ACC112 (cell line): ENCODE measurements at regions not wholly inside any gene's neighbourhood (a gene's known extent, or its start where the extent isn't known, plus 50 kb on each side); places are given as distances from the start of the nearest gene placed in this dataset.

Experiments
- H2AFZ ChIP-seq: fragments of 200-600 bp; sonication (generic); one replicate; pipeline ENCODE4 v1.6.0; 2017; ENCODE audit warnings: antibody characterized with exemption, low read length; ENCODE audit not compliant: unreplicated experiment
- H3K27ac ChIP-seq: fragments of 200-600 bp; sonication (generic); 2 replicates; pipeline ENCODE4 v1.5.1; 2014; ENCODE audit warnings: low read depth, mild to moderate bottlenecking, antibody characterized with exemption, low read length, moderate library complexity
- H3K27me3 ChIP-seq: fragments of 200-600 bp; sonication (generic); 2 replicates; pipeline ENCODE4 v1.6.1; 2014; ENCODE audit warnings: mild to moderate bottlenecking, antibody characterized with exemption, low read length, moderate library complexity, mixed read lengths; ENCODE audit not compliant: insufficient read depth
- H3K36me3 ChIP-seq: fragments of 200-600 bp; sonication (generic); 2 replicates; pipeline ENCODE4 v1.6.1; 2016; ENCODE audit warnings: mild to moderate bottlenecking, antibody characterized with exemption, low read length, moderate library complexity, mixed read lengths; ENCODE audit not compliant: insufficient read depth
- H3K4me1 ChIP-seq: fragments of 200-600 bp; sonication (generic); one replicate; pipeline ENCODE4 v1.6.1; 2016; ENCODE audit warnings: low read length, mixed read lengths; ENCODE audit not compliant: insufficient read depth, unreplicated experiment, control insufficient read depth
- H3K4me3 ChIP-seq: fragments of 200-600 bp; sonication (generic); 2 replicates; pipeline ENCODE4 v1.5.1; 2014; ENCODE audit warnings: mild to moderate bottlenecking, low read depth, low read length
- H3K79me2 ChIP-seq: fragments of 200-600 bp; sonication (generic); one replicate; pipeline ENCODE4 v1.6.0; 2016; ENCODE audit warnings: low read length; ENCODE audit not compliant: control insufficient read depth, unreplicated experiment, insufficient read depth

DNA sequence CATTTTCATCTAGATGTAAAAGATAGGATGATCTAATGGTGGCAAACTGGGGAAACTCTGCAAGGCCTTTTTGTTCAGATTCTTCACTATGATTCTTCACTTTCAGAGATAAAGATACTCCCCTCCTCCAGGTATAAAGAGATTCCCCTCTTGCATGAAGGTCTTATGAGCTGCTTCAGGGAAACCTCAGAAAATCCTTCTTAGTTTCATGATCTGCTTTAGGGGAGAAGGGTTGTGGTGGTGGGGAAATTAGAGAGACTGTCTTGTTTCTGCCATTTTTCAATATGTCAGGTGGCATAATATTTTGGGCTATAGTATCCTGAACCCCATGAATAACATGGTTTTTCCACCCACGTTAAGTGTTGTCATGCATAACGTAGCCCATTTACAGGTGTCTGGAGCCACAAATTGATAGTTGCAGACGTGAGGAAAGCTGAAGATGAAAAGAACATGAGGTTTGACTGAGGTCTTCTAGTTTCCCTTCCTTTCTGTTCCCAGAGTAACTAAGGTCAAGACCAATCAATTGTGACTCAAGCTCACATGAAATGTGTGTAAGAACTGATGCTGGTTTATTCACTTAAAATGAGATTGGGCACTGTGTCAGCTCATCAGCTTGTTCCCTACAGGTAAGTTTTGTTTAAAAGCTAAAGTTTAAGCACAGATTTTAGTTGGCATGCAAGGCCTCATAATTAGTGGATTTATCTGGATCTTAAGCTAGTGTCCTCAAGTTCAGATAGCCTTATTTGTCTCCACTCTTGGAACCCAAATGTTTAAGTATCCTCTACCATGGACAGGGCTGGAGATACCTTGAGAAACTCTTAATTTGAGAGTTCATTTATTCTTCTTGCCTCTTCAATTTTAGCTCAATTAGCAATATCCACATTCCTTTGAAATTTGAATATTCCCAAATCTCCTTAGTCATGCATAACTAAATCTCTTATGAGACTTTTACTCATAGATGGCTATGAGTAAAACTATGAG lies 304.5 kb upstream of the FANCL start:
- Histone ChIP-seq H3K79me2 (no peaks in the 10 kb centered on the region), H3K27me3 (no peaks in the 10 kb centered on the region), H3K27ac (no peak overlapping the region), H2AFZ (no peak overlapping the region), H3K36me3 (no peaks in the 10 kb centered on the region), H3K4me3 (no peak overlapping the region), H3K4me1 (no peaks in the 10 kb centered on the region)

DNA sequence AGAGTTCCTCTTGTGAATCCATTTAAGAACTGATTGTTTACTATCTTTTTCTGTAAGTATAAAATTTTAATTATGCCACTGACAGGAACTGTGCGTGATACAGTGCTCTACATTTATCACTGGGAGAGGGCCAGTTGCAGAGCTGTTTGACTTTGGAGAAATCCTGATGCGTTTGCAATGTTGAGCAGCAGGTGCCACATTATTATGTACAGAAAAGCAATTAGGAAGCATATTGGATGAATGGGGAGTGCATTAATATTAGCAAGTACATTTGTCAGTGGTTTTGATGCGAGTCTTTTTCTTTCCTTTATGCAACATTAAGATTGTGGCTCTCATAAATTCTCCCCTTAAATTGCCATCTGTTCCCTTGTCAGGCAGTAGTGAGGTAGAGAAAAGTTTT lies 302.3 kb upstream of the FANCL start:
- Histone ChIP-seq H2AFZ (no peak overlapping the region), H3K27ac (no peak overlapping the region), H3K36me3 (no peaks in the 10 kb centered on the region), H3K4me3 (no peak overlapping the region), H3K27me3 (no peaks in the 10 kb centered on the region), H3K79me2 (no peaks in the 10 kb centered on the region), H3K4me1 (no peaks in the 10 kb centered on the region)

DNA sequence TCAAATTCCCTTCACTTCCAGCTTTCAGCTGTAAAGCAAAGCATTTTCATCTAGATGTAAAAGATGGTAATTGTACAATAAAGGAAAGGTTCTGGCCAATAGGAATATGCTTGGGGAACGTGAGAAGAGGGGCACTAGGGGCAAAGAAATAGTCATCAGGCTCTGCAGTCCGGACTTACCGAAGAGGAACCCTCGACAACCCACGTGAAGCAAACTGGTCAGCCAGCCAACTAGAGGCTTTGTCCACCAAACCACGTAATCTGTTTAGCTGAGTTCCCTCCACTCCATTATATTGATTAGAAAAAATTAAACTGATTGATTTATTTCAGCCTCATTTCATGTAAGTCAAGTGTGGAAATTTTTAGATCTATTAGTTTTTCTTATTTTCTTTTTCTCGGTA lies 300.4 kb upstream of the FANCL start:
- no peaks in the 10 kb centered on the region for H3K36me3 ChIP-seq
- H3K4me1 ChIP-seq = no peaks in the 10 kb centered on the region
- H2AFZ ChIP-seq = no peak overlapping the region
- 0 out of 2 replicates have a peak, but pooled peaks cover 5% of the 10 kb centered on the region for H3K27me3 ChIP-seq
- H3K27ac ChIP-seq = no peak overlapping the region
- H3K4me3 ChIP-seq = no peak overlapping the region
- H3K79me2 ChIP-seq = no peaks in the 10 kb centered on the region

DNA sequence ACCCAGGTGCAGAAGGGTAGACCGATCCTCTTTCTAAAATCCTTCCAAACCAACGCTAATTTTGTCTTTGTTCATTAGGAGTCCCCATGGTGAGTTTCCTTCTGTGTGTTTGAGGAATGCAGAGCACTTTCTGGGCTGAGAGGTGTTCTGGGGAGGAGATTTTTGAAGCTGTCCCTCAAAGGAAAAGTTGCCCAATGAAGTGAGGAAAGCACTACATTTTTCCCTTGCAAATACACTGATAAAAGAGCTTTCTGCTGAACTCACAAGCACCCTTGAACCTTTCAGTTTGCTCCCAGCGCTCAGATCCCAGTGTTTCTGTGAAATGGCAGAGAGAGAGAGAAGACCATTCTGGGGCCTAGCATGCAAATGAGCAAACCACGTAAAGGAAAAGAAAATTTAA lies 299.6 kb upstream of the FANCL start:
- H2AFZ ChIP-seq = no peak overlapping the region
- no peaks in the 10 kb centered on the region for H3K79me2 ChIP-seq
- H3K27me3 ChIP-seq = 0 out of 2 replicates have a peak, but pooled peaks cover 5% of the 10 kb centered on the region
- no peak overlapping the region for H3K4me3 ChIP-seq
- H3K36me3 ChIP-seq = no peaks in the 10 kb centered on the region
- H3K4me1 ChIP-seq = no peaks in the 10 kb centered on the region
- no peak overlapping the region for H3K27ac ChIP-seq

DNA sequence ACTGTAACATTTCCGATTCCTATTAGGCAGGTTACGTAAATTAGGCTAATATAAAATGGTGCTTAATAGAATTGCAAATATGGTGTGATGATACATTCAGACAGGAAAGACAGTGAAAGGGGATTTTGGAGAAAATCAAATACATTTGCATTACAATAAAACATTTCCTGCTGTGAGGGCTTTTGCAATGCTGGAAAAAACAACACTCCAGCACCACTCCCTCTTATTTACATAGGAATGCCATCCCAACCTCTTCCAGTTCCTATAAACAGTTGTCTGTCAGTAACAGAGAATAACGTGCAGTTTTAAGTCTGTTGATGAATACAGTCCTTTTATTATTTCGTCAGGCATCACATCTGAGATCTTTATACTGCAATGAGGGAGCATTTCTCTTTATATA lies 298.8 kb upstream of the FANCL start:
- no peak overlapping the region for H3K27ac ChIP-seq

DNA sequence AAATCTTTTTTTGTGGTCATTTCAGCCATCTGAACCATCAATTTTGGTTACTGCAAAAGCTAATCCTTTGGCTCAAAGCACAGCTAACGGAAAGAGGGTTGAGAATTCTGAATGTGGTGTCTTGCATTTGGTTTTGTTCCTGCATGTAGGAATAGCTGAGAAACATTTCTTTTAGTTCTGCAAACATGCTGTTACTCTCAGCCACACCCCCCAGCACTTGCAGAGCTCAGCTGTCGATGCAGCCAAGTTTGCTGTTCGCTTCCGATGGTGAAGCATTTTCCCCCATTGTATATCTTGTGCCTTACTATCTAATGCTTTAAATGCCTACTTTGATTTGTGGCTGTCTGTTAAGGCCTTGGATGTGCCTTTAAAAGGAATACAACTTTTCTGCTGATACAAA lies 294.9 kb upstream of the FANCL start:
- no peaks in the 10 kb centered on the region for H3K4me1 ChIP-seq
- no peaks in the 10 kb centered on the region for H3K36me3 ChIP-seq
- H3K27me3 ChIP-seq = 0 out of 2 replicates have a peak, but pooled peaks cover 5% of the 10 kb centered on the region
- no peak overlapping the region for H3K27ac ChIP-seq
- H3K79me2 ChIP-seq = no peaks in the 10 kb centered on the region
- no peak overlapping the region for H3K4me3 ChIP-seq
- no peak overlapping the region for H2AFZ ChIP-seq

More for the DNA sequence above, 298.8 kb upstream of the FANCL start:
- Histone ChIP-seq H3K79me2 (no peaks in the 10 kb centered on the region), H3K27me3 (0 out of 2 replicates have a peak, but pooled peaks cover 5% of the 10 kb centered on the region), H2AFZ (no peak overlapping the region), H3K4me1 (no peaks in the 10 kb centered on the region), H3K4me3 (no peak overlapping the region), H3K36me3 (no peaks in the 10 kb centered on the region)

DNA sequence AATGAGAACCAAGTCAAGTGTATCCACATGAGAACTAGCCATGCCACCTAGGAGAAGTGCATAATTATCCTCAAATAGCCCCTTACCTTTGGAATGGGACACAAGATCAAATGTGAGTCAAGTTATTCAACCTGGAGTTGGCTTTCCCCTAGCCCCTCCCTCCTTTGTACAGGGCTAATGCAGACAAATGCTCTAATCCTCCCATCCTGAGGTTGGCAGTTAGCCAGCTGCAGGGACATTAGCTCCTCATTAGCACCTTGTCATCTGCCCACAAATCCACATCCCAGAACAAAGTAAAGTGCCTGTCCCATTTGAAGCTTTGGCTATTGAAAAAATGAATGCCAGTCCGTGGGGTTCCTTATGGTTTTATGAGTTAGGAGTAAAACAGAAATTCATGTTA lies 294.1 kb upstream of the FANCL start:
- H3K79me2 ChIP-seq = no peaks in the 10 kb centered on the region
- H2AFZ ChIP-seq = no peak overlapping the region
- H3K36me3 ChIP-seq = no peaks in the 10 kb centered on the region
- H3K27ac ChIP-seq = no peak overlapping the region
- 0 out of 2 replicates have a peak, but pooled peaks cover 5% of the 10 kb centered on the region for H3K27me3 ChIP-seq
- no peaks in the 10 kb centered on the region for H3K4me1 ChIP-seq
- no peak overlapping the region for H3K4me3 ChIP-seq

DNA sequence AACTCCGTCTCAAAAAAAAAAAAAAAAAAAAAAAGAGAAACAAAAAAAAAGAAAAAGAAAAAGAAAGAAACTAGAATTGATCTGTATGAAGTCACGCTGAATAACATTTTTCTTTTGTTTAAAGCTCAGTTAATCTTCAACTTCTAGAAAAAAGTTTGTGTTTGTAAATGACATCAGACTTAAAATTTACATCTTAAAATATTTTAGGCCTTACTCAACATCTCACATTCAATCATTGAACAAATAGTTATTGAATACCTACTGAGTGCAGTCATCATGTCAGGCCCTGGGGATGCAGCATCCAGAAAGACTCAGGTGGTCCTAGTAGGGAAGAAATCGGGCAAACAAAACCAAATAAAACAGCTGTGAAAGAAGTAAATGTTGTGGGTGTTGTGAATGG lies 292.3 kb upstream of the FANCL start:
- no peak overlapping the region for H3K4me3 ChIP-seq
- no peaks in the 10 kb centered on the region for H3K79me2 ChIP-seq
- H3K4me1 ChIP-seq = no peaks in the 10 kb centered on the region
- 0 out of 2 replicates have a peak, but pooled peaks cover 4% of the 10 kb centered on the region for H3K27me3 ChIP-seq
- H3K27ac ChIP-seq = no peak overlapping the region
- no peak overlapping the region for H2AFZ ChIP-seq
- H3K36me3 ChIP-seq = no peaks in the 10 kb centered on the region

DNA sequence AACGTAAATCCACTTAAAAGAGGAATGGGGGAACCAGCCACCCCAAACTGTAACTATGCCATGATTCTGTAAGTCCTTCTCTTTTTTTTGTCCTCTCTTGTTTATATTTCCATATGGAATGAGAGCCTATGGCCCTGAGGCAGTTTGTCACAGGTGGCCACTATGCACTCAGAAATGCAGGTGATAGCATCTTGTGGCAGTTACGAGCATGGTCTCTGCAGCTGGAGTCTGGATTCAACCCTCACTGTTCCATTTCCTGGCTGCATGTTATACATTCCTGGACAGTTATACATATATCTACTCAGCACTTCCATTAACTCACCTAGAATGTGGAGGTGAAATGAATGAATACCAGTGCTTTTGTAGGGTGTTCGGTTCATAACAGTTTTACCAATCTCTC lies 291.5 kb upstream of the FANCL start:
- H3K36me3 ChIP-seq = no peaks in the 10 kb centered on the region
- no peak overlapping the region for H2AFZ ChIP-seq
- H3K4me1 ChIP-seq = no peaks in the 10 kb centered on the region
- no peak overlapping the region for H3K27ac ChIP-seq
- no peaks in the 10 kb centered on the region for H3K27me3 ChIP-seq
- H3K4me3 ChIP-seq = no peak overlapping the region
- no peaks in the 10 kb centered on the region for H3K79me2 ChIP-seq

DNA sequence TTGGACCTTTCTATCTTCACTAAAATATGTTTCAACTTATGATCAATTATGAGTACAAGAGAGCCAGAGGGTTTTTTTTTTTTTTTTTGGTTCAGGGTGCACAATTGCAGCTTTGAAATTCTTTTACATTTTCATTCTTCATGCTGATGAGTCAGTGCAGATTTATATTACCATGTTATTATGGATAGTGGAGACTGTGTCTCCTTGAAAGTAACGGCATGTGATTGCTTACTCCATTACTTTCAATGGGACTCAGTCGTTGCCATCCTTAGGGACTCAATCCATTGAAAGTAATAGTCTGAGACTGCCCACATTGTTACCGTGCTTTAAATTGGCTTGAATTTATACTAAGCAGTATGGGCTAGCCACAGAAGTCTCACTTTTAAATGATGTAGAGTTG lies 286.5 kb upstream of the FANCL start:
- Histone ChIP-seq H3K36me3 (no peaks in the 10 kb centered on the region), H3K27me3 (no peaks in the 10 kb centered on the region), H3K79me2 (no peaks in the 10 kb centered on the region), H3K4me3 (no peak overlapping the region), H2AFZ (no peak overlapping the region), H3K4me1 (no peaks in the 10 kb centered on the region), H3K27ac (no peak overlapping the region)
